Natural killer cell treated with Interleukin-12 subunit alpha and Interleukin-12 subunit beta and Interleukin-15 and Interleukin-18, amount 100 ng/mL, for 72 hours (primary cell): ENCODE measurements at regions not wholly inside any gene's neighbourhood (a gene's known extent, or its start where the extent isn't known, plus 50 kb on each side); places are given as distances from the start of the nearest gene placed in this dataset.

Experiments
- ATAC-seq, 2 donors: fragments of 150-1000 bp; cut with Tn5 transposase in 1 of 2; sonication (Bioruptor Pico), chemical (Tn5 transposase) in 1 of 2; 2 replicates each; pipeline ENCODE4 v1.10.0; 2021
- DNase-seq: peaks from one replicate; pipeline ENCODE4 v3.0.0; 2022; ENCODE audit warnings: low spot score
- H3K27ac Mint-ChIP-seq, 2 donors: 1 replicate in 1 of 2; 2 replicates in 1 of 2; pipeline ENCODE4 v1.8.0; 2022; ENCODE audit warnings: mixed read lengths in 2 of 2, mild to moderate bottlenecking in 1 of 2, moderate library complexity in 1 of 2
- H3K27me3 Mint-ChIP-seq, 2 donors: 1 replicate in 1 of 2; 2 replicates in 1 of 2; pipeline ENCODE4 v1.8.0; 2022; ENCODE audit warnings: mixed read lengths in 2 of 2
- H3K36me3 Mint-ChIP-seq: one replicate; pipeline ENCODE4 v1.8.0; 2022; ENCODE audit warnings: mixed read lengths
- H3K4me1 Mint-ChIP-seq, 2 donors: 1 replicate in 1 of 2; 2 replicates in 1 of 2; pipeline ENCODE4 v1.8.0; 2022; ENCODE audit warnings: low read depth in 2 of 2, mixed read lengths in 2 of 2, mild to moderate bottlenecking in 1 of 2
- H3K4me3 Mint-ChIP-seq: one replicate; pipeline ENCODE4 v1.8.0; 2022; ENCODE audit warnings: mixed read lengths
- H3K9me3 Mint-ChIP-seq: 2 replicates; pipeline ENCODE4 v1.8.0; 2022; ENCODE audit warnings: mixed read lengths

DNA sequence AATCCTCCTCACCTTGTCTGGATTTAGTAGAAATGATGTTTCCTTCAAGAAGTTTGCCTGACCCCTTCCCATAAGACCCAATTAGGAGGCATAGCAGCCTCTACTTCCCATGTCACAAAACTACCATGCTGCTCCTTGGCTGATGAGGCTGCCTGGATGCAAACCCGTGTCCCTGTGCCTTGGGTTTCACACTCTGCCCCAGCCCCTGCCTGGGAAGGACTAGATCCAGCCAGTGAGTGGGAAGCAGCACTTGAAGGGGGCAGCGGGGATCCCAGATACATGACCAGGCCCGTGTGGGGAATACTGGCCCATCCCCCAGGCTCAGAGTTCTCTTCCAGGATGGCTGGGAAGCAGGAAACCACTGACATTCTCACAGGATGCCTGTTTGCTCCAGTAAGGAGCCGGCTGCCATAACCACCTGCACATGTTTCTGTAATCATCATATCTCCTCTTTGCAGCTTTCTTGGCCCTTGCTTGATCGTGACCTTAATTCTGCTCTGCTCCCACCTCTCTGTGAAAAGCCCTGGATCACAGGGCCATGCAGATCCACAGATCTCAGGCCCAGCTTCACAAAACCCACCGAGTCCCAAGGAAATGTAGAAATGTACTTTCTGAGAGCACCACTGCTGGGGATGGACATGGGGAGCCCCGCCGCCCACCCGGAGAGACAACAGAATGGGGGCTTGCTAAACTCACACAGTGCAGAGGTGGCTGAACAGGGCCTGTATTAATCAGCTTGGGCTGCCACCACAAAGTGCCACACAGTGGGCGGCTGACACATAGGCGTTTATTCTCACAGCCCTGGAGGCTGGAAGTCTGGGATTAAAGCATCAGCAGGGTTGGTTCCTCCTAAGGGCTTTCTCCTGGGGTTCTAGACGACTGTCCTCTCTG lies 287.8 kb upstream of the IGFBP3 start:
- peak in 1 of 2 donors; percentile 16 for ATAC-seq
- no peak overlapping the region for H3K27ac Mint-ChIP-seq
- DNase-seq = no peak

DNA sequence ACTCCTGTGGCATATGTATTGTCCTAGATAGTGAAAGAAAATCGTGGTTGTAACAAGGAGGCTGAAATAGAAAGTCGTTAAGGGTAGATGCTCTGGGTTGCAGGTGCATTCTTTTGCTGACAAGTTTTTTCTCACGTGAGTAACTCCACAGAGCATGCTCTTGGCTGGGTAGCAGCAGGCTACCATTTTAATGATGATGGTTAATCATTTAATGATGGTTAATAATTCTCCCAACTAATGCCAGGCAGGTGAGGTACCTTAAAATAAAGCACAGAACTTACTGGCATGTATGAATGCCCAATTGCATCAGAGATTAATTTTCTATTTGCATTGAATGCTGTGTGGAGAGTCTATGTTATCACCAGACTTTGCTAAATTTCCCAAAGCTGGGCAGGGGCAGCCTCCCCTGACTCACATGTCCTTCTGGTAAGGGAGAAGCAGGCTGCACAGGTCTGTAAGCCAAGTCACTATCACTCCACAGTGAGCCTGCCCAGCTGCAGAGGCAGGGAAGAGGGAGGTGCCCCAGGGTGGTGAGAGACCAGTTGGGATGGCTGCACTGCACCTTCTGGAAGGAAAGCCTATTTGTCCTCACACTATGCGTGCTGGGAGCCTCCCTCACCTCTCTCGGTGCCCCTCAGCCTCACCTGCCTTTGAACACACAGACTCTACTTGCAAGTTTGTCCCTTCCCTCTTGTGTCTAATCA lies 287.0 kb upstream of the IGFBP3 start:
- no peak overlapping the region for H3K4me3 Mint-ChIP-seq
- ATAC-seq (no peak), DNase-seq (no peak)
- H3K27ac Mint-ChIP-seq = no peak overlapping the region
- no peaks in the 10 kb centered on the region for H3K36me3 Mint-ChIP-seq
- no peaks in the 10 kb centered on the region for H3K27me3 Mint-ChIP-seq
- no peaks in the 10 kb centered on the region for H3K4me1 Mint-ChIP-seq
- H3K9me3 Mint-ChIP-seq = peaks cover 6% of the 10 kb centered on the region

More for the DNA sequence above, 287.8 kb upstream of the IGFBP3 start:
- H3K4me1 Mint-ChIP-seq = no peaks in the 10 kb centered on the region
- peaks cover 4% of the 10 kb centered on the region for H3K9me3 Mint-ChIP-seq
- H3K36me3 Mint-ChIP-seq = no peaks in the 10 kb centered on the region
- no peaks in the 10 kb centered on the region for H3K27me3 Mint-ChIP-seq
- H3K4me3 Mint-ChIP-seq = no peak overlapping the region

DNA sequence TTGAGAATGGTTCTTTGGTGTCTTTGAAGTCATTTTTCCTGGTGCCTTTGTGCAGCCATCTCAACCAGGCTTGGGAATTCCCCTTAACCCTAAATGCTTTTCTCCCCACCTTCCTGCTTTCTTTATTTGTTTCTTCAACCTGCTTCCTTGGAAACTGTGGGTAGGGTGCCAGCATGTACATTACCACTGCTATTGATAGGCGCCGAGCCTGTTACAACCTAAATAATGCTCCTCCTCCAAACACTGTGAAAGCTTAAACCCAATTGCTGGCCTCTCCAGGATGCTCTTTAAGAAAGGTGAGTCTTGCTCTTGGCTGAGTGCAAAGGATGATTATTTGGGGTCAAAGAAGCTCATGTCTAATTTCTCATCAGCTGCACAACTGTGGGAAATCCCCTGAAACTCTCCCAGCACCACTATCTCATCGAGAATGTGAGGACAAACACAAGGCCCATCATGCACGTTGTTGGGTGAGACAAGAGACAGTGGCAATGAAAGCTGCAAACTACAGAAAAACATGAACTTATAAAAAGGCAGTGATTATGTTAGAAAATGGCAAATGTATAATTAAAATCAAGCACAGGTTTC lies 285.5 kb upstream of the IGFBP3 start:
- no peak for DNase-seq
- H3K4me1 Mint-ChIP-seq = no peaks in the 10 kb centered on the region
- H3K4me3 Mint-ChIP-seq = no peak overlapping the region
- no peak for ATAC-seq
- no peaks in the 10 kb centered on the region for H3K36me3 Mint-ChIP-seq
- H3K27ac Mint-ChIP-seq = no peak overlapping the region
- no peaks in the 10 kb centered on the region for H3K27me3 Mint-ChIP-seq
- H3K9me3 Mint-ChIP-seq = peaks cover 5% of the 10 kb centered on the region

DNA sequence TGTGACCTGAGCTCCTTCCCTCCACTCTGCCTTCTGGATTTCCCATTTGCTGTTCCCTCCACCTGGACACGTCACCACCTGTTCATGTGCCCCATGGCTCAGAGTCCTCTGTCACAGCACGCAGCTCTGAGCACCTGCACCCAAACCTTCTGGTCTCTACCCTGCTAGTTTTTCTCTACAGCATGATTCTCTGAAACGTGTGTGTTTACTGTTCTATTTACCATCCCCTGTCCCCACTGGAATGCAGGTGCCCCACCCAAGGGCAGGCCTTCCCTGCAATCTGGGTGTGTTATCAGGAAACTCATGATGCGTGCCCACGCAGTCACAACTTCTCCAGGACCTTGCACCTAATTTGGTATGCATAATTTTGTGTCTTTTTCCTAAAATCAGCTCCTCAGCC lies 284.4 kb upstream of the IGFBP3 start:
- Mint-ChIP-seq H3K27ac (no peak overlapping the region), H3K4me1 (no peaks in the 10 kb centered on the region), H3K9me3 (peaks cover 5% of the 10 kb centered on the region), H3K27me3 (no peaks in the 10 kb centered on the region), H3K4me3 (no peak overlapping the region), H3K36me3 (no peaks in the 10 kb centered on the region)
- no peak for DNase-seq
- no peak for ATAC-seq

DNA sequence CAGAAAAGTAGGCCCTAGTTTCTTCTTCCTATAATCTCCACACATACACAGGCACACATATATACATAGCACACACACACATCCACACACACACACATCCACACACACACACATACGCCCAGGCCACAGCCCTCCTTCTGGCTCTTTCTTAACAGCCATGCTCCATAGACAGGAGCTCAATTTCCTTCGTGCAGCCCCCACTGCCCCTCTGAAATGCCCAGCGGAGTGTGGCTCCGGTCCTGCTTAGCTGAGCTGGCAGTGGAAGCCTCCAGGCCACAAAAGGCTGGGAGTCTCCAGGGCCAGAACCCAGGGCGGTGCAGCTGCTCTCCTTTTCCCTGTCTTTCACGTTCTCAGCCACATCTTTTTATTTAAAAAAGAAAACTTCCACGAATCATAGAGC lies 282.9 kb upstream of the IGFBP3 start:
- Mint-ChIP-seq H3K27me3 (no peaks in the 10 kb centered on the region), H3K4me1 (no peaks in the 10 kb centered on the region), H3K4me3 (no peak overlapping the region), H3K9me3 (peaks cover 5% of the 10 kb centered on the region), H3K27ac (no peak overlapping the region), H3K36me3 (no peaks in the 10 kb centered on the region)
- ATAC-seq (no peak), DNase-seq (no peak)

DNA sequence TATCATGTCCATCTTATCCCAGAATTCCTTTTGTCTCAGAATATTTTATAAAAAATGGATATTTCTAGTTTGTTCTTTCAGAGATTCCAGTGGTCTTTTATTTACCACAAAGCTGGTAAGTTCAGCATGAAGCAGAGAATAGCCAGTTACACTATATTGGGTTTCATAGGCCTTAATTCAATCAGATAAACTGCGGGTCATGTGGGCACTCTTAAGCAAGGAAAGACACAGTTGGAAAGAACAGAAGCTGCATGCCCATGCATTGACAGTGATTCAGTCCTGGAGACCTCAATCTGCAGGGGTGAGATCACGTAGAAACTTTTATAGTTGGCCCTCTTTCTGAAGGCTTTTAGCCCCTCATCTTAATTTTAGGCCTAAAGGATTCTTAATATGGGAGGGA lies 281.3 kb upstream of the IGFBP3 start:
- Mint-ChIP-seq H3K4me3 (no peak overlapping the region), H3K9me3 (peaks cover 5% of the 10 kb centered on the region), H3K27ac (no peak overlapping the region), H3K4me1 (no peaks in the 10 kb centered on the region), H3K27me3 (no peaks in the 10 kb centered on the region), H3K36me3 (no peaks in the 10 kb centered on the region)
- DNase-seq (no peak), ATAC-seq (no peak)

DNA sequence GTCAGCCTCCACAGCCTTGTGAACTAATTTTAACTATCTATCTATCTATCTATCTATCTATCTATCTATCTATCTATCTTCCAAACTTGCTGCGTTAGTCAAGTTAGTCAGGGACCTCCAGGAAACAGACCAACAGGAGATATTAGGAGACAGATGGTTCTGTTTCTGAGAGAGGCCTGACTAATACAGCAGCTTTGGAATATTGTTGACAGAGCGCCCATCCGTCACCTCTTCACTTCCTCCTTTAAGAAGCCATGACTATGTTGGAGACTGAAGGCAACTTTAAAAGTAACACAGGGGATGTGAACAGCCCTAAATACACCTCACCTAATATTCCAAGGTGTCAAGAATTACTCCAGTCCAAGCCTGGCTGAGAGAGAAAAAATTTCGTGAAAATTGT lies 280.9 kb upstream of the IGFBP3 start:
- H3K27me3 Mint-ChIP-seq = no peaks in the 10 kb centered on the region
- H3K36me3 Mint-ChIP-seq = no peaks in the 10 kb centered on the region
- DNase-seq (no peak), ATAC-seq (no peak)
- H3K9me3 Mint-ChIP-seq = peaks cover 5% of the 10 kb centered on the region
- H3K4me1 Mint-ChIP-seq = no peaks in the 10 kb centered on the region
- H3K4me3 Mint-ChIP-seq = no peak overlapping the region
- no peak overlapping the region for H3K27ac Mint-ChIP-seq

DNA sequence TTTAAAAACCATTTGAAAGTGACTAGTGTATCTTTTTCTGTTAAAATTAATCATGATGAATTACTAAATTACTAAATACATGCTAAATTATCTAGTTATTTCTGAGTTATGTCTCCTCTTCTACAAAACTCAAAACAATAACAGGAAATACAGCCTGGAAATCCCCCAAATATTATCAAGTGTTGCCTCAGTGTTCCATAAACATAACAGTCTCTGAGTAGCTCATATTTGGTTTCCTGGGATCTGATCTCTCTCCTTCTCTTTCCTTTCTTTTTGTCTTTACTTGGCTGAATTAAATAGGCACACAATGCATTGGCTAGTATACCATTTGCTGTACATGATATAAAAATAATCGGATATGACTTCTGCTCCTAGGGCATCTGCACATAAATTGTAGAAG lies 277.6 kb upstream of the IGFBP3 start:
- no peaks in the 10 kb centered on the region for H3K36me3 Mint-ChIP-seq
- no peaks in the 10 kb centered on the region for H3K4me1 Mint-ChIP-seq
- no peak for ATAC-seq
- H3K27ac Mint-ChIP-seq = no peak overlapping the region
- no peak for DNase-seq
- no peaks in the 10 kb centered on the region for H3K27me3 Mint-ChIP-seq
- no peak overlapping the region for H3K4me3 Mint-ChIP-seq
- peaks cover 2% of the 10 kb centered on the region for H3K9me3 Mint-ChIP-seq

DNA sequence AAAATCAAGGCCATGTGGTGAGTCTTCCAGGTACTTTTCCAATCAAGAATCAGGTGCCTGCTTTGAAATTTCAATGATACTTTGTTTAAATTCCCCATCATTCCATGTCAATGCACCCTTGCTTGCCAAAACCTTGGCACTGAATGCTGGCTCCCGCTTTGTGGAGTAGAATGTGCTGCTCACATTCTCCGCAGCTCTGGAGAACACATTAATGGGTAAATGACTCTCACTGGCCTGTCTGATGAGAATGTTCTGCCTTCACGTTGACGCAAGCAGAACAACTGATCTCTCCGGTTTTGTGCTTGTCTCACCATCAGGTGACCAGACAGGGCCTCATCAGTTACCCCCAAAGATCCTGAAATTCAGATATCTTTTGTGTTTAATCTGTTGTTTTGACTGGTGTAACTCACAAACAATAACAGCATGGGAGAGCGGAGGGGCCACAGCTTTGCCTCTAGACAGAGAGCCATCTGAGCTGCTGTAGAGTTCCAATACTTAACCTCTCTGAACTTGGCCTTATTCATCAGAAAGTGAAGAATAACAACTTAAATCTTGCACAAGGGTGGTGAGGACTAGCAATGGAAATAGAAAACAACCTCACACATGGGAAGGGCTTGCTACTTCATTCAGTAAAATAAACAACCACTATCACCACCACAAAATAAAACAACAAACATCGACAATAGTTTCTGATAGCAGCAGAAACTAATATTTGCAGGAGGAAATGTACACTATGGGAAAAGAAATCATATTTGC lies 276.9 kb upstream of the IGFBP3 start:
- H3K4me1 Mint-ChIP-seq = no peaks in the 10 kb centered on the region
- no peak overlapping the region for H3K4me3 Mint-ChIP-seq
- DNase-seq (no peak), ATAC-seq (no peak)
- no peaks in the 10 kb centered on the region for H3K27me3 Mint-ChIP-seq
- no peaks in the 10 kb centered on the region for H3K36me3 Mint-ChIP-seq
- H3K27ac Mint-ChIP-seq = no peak overlapping the region
- no peaks in the 10 kb centered on the region for H3K9me3 Mint-ChIP-seq

DNA sequence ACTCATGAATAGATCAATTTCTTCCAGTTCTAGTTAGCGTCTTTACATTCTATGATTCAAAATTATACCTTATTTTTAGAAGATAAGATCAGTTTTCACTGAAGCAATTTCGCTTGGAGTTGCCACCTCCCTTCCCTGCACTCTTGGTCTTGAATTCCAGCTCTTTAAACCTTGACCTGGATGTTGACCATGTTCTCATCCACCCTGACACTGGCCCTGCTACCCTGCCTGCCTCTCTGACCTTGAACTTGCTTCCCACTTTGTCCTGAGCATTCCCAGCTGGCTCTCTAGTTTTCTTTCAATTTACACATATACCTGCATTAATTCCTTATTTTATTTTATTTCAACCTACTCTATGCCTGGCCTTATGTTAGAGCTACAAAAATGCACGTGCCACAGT lies 274.9 kb upstream of the IGFBP3 start:
- DNase-seq = no peak
- H3K36me3 Mint-ChIP-seq = no peaks in the 10 kb centered on the region
- H3K27ac Mint-ChIP-seq = no peak overlapping the region
- no peaks in the 10 kb centered on the region for H3K4me1 Mint-ChIP-seq
- H3K27me3 Mint-ChIP-seq = no peaks in the 10 kb centered on the region
- peaks cover 5% of the 10 kb centered on the region for H3K9me3 Mint-ChIP-seq
- H3K4me3 Mint-ChIP-seq = no peak overlapping the region
- ATAC-seq = no peak

DNA sequence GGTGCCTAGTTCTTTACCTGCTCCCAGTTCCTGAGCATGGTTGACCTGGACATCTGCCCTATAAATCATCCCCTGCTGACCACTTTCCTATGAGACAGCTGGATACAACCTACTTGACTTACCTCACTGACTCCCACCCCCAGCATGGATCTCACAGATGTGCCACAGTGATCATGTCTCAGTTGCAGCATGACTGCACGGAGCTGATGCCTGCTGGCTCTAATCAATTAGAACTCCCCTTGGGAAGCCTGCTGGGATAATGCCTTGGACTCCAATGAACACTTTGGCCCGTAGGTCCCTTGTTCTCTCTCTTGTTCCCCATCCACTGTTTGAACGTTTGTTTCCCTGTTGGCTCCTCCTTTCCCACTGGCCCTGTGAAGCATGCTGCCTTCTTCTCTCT lies 271.2 kb upstream of the IGFBP3 start:
- DNase-seq (no peak), ATAC-seq (no peak)
- Mint-ChIP-seq H3K36me3 (peaks cover 4% of the 10 kb centered on the region), H3K4me3 (no peak overlapping the region), H3K27ac (no peak overlapping the region), H3K9me3 (peaks cover 9% of the 10 kb centered on the region), H3K4me1 (no peaks in the 10 kb centered on the region), H3K27me3 (no peaks in the 10 kb centered on the region)

DNA sequence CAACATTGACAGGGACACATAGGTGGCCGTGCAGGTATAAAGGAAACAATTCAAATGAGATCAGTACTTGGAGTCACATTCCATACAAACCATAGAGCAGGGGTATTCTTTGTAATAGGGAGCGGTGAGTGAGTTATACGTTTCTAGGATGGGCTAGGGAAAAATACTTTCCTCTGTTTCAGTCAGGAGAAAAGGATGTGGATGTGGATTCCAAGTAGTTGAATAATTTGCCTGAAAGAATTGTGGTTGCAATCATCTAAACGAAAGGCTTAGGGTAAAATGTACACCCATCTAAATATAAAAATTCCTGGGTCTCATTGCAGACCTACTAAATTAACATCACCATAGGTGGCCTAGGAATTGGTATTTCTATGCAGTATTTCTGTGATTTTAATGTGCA lies 270.7 kb upstream of the IGFBP3 start:
- Mint-ChIP-seq H3K9me3 (peaks cover 9% of the 10 kb centered on the region), H3K27me3 (no peaks in the 10 kb centered on the region), H3K27ac (no peak overlapping the region), H3K36me3 (peaks cover 4% of the 10 kb centered on the region), H3K4me1 (no peaks in the 10 kb centered on the region), H3K4me3 (no peak overlapping the region)
- no peak for DNase-seq
- no peak for ATAC-seq

DNA sequence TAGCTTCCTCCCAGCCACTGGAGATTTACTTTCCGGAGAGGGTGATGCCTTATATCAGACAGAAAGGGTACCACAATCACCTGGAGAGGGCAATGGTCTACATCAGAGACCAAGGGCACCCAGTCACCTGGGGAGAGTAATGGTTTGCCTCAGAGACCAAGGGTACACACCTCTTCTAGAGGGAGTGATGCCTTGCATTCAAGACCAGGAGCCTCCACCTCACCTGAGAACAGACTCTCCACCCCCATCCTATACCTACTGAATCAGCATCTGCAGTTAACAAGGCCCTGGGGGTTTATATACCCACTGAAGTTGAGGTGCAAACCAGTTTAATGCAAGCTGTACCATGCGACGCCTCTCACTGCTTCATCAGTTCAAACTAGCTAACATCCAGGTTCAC lies 270.2 kb upstream of the IGFBP3 start:
- Mint-ChIP-seq H3K36me3 (peaks cover 4% of the 10 kb centered on the region), H3K27me3 (no peaks in the 10 kb centered on the region), H3K4me3 (no peak overlapping the region), H3K9me3 (peaks cover 9% of the 10 kb centered on the region), H3K27ac (no peak overlapping the region), H3K4me1 (no peaks in the 10 kb centered on the region)
- ATAC-seq (peak in 1 of 2 donors; percentile 24), DNase-seq (no peak)
